NCI-H2107 treated with DMSO at 0.1 percent for 48 hours (cell line): ENCODE measurements at regions not wholly inside any gene's neighbourhood (a gene's known extent, or its start where the extent isn't known, plus 50 kb on each side); places are given as distances from the start of the nearest gene placed in this dataset.

Experiments
- DNase-seq: peaks from one replicate; lab custom pipeline; 2025; ENCODE audit not compliant: unreplicated experiment; lab: John Stamatoyannopoulos, UW

GRCh38 chr11:32039149-32039548, 51.7 kb upstream of the RCN1 start:
- DNase-seq, result no peak

GRCh38 chr11:32034680-32035079, 56.2 kb upstream of the RCN1 start:
- DNase-seq, result no peak

- DNase-seq, result no peak
Observed at GRCh38 chr11:32034149-32034548, 56.7 kb upstream of the RCN1 start.

DNA sequence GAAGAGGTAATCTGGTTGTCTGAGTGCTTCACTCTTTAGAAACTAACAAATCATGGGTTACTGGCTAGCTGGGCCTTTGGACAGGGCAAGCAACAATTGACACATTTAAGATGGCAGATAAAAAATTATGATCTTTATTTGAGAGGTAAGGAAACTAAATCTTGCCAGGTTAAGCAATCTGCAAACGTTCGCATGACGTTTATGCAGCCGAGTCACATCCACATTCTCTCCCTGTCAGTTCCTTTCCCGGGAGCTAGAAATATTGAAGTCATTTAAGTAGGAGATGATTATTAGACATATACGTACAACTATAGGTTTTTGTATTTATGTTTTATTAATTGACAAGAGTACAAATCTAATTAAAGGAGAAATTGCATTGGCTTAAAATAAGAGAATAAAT, 57.4 kb upstream of the RCN1 start:
- no peak for DNase-seq

DNA sequence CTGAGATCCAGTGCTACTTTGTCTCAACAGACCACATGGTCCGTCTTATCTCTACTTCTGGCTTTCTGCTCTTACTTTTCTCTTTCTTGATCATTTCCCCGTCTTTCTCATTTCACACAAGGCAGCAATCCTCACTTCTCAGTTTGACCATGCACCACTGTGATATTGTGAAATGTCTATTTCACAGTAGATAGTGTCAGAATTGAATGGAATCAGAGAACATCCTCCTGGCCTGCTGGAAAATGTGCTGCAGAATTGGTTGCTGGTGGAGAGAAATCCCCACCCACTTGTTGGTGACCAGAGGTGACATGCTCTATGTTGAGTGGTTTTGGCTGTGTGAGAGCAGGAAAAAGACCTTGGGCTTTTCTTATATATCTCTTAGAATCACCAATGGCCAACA, 57.8 kb upstream of the RCN1 start:
- DNase-seq, result no peak

DNA sequence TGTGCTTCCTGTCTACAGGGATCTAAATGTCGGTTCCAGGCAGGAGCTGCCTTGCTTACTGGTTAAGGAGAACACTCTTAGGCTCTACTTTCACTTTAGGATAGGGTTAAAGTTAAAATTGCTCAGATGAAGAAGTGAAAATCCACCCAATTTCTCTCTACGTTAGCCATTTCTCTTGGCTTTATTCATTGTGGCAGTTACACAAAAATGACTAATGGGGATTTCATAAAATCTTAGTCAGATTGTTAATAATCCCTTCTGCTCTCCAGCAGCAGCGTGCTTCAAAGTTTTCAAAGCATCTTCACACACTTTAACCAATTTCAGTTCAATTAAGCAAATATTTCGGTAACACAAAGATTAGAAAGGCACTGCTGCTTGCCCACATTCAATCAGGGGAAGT, 58.4 kb upstream of the RCN1 start:
- no peak for DNase-seq

- no peak for DNase-seq
Observed at GRCh38 chr11:32032052-32032451, 58.8 kb upstream of the RCN1 start.

DNA sequence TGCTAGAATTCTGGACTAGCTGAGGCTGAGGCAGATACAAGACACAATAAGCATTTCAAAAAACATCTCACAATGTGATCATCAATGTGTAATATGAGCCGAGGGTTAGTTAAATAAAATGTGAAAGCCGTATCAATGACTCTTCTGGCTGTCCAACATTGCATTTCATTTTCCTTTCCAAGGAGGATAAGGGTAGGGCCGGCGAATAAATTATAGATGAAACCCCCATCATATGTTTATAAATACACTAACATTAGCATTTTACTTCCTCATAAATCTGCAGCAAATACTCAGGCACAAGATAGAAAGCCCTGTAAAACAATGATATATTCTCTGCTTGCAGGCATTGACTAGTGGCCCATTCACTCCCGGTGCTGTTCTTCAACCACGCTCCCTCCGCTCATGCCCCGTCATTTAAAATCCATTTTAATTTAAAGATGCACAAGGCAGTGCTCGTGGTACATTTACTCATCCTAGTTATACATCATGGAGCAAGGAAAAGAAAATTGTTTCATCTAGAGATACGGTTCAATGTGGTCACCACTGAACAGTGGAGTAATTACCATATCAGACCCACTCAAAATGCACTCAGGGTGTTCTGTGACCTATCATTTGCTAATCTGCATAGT, 59.9 kb upstream of the RCN1 start:
- DNase-seq, result no peak

GRCh38 chr11:32029721-32030120, 61.2 kb upstream of the RCN1 start:
- no peak for DNase-seq

DNA sequence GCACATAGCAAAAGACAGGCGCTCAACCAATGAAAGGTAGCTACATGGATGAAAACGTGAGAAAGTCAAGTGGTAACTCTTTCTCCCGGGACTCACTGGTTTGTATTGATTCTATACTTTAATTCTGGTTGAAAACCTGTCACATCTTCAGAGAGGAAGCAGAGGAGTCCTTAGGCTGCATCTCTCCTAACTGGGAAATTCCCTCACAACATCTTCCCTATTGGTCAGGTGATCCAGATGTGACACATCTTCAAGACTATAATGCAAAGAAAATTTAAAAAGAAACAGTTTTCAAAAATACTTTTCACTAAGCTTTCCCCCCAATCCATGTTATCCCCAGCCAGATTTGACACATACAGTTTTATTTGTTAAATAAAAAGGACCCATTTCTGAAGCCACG, 62.7 kb upstream of the RCN1 start:
- no peak for DNase-seq

GRCh38 chr11:32026766-32027165, 64.1 kb upstream of the RCN1 start:
- no peak for DNase-seq

DNA sequence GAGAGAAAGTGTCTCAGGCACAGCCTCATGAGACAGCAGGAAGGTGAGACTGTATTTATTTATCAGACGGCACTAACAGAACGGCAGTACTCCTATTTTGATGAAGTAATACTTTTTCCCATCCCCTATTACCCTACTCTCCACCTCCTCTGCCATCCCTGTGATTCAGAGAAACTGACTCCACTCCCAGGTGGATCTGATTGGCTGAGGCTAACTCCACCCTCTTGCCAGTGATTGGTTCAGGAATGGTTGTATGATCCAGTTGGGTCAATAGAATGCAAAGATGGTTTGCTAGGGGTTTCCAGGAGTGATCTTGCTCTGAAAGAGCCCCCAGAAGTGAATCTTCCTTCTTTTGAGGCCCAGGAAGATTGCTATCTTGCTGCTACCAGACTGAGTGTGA, 65.9 kb upstream of the RCN1 start:
- no peak for DNase-seq

GRCh38 chr11:32023370-32024305, 67.2 kb upstream of the RCN1 start:
- DNase-seq, result no peak

DNA sequence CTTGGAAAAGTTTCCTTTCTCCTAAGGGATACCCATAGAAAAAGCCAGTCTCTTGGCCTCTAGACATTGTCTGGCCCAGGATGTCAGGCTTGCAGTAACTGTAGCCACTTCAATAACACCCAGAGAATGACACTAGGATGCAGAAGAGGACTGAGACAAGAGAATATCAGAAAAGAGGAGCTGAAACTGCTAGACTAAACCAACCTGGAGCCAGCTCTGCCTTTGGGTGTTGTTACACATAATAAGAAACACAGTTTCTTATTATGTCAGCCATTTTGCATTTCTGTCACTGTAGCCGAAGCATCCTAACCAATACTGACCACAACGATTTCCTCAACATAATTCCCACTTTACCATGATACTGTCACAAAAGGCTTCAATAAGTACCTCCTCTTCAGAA, 72.2 kb upstream of the RCN1 start:
- DNase-seq, result no peak

DNA sequence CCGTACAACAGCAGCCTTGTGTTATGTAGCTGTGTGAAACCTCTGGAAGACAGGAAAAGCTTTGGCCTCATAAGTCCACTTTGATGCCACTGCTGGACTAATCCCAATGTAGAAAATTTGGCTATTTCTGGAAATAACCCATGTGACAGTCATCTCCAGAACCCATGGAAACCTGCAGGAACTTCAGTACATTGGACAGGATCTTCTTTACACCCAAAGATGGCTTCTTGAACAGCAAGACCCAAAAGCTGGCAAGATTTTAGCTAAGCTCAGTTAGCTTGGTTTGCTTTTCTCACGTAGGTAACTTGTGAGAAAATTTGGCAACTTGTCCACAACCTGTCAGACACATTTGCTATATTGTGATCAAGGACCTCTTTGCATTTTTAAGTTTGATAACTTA, 74.8 kb upstream of the RCN1 start:
- no peak for DNase-seq

DNA sequence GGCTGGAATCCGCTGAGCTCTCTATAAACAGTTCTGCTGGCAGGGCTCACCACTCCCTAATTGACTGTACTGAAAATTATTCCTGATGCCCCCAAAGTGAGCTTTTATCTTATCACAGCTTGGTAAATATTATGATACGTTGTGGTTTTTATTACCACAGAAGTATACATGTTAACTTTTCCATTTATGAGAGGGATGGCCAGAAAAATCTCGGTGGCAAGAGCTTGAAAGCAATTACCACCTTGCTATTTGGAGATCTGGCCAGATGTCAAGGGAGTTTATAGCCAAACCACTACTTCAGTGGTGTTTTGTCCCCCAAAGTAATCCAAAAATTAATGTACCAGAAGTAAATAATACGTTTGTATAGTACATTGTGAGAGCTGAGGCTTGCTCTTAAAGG, 75.4 kb upstream of the RCN1 start:
- peak; percentile 3 for DNase-seq

- no peak for DNase-seq
Observed at GRCh38 chr11:32013603-32014002, 77.3 kb upstream of the RCN1 start.

- no peak for DNase-seq
Observed at GRCh38 chr11:32012049-32012448, 78.8 kb upstream of the RCN1 start.

- DNase-seq, result no peak
Observed at GRCh38 chr11:32008880-32009551, 81.9 kb upstream of the RCN1 start.

DNA sequence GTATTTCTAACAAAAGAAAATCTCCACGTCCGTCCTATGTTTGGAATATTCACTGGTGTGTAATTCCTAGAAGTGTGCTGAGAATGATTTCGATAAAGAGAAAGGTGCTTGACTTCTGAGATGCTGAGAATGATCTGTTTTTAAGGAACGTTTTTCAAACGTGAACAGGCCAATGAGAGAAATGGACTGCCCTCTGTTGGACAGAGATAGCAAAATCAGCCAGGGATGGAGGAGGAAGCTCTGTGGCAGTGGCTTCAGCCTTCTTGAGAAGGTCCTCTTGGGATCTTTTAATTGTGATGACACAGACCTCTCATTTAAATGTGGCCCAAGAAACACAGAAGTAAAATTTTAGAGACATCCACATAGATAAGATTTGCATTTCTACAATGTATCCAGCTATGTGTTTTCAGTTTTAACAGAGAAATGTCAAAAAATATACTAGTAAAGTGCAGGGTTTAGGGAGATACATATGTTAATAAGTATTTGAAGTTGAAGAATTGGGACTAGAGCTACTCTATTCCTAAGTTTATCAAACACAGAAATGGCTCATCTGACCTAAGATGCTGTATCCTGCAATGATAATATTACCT, 84.0 kb upstream of the RCN1 start:
- peak; percentile 20 for DNase-seq

GRCh38 chr11:32005786-32006416, 85.0 kb upstream of the RCN1 start:
- no peak for DNase-seq
